ENCODE measurements at regions not wholly inside any gene's neighbourhood (a gene's known extent, or its start where the extent isn't known, plus 50 kb on each side); places are given as distances from the start of the nearest gene placed in this dataset.

DNA sequence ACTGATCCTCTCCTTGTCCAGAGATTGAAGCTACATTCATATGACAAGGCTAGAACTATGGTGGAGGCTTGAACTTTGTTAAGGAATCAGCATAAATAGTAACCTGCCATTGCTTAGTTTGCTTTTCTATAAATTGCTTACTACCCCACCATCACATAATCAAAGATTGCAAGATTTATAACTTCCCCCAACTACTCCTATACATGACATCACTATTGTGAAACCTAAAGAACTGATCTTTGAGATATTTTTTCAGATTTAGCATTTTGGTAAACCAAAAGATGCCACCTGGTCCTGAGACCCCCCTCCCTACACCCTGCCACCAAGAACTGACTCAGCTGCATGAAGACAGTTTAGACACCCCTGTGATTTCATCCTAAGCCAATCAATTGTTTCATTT, 385.3 kb downstream of the CDC5L start:
- H3K79me2 ChIP-seq (ENCODE audit: insufficient read depth, low read length): no peaks in the 10 kb centered on the region
- no peak overlapping the region for H2BK5ac ChIP-seq (ENCODE audit: insufficient read length, low read length)
- H3K4me1 ChIP-seq (ENCODE audit: insufficient read depth, low read length): no peaks in the 10 kb centered on the region; the same call in 1 of the 2 replicates
- DNase-seq: no peak
- no peak overlapping the region for H3K4me2 ChIP-seq (ENCODE audit: insufficient read depth, insufficient read length, low read length)
- H2BK12ac ChIP-seq (ENCODE audit: insufficient read length, low read depth, low read length): no peak overlapping the region
- no peaks in the 10 kb centered on the region for H4K20me1 ChIP-seq (ENCODE audit: control insufficient read depth, insufficient read depth, insufficient read length)
- TF ChIP-seq, protein P1, sequence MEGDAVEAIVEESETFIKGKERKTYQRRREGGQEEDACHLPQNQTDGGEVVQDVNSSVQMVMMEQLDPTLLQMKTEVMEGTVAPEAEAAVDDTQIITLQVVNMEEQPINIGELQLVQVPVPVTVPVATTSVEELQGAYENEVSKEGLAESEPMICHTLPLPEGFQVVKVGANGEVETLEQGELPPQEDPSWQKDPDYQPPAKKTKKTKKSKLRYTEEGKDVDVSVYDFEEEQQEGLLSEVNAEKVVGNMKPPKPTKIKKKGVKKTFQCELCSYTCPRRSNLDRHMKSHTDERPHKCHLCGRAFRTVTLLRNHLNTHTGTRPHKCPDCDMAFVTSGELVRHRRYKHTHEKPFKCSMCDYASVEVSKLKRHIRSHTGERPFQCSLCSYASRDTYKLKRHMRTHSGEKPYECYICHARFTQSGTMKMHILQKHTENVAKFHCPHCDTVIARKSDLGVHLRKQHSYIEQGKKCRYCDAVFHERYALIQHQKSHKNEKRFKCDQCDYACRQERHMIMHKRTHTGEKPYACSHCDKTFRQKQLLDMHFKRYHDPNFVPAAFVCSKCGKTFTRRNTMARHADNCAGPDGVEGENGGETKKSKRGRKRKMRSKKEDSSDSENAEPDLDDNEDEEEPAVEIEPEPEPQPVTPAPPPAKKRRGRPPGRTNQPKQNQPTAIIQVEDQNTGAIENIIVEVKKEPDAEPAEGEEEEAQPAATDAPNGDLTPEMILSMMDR (conservative IDR thresholded peaks at IDR 0.05): no peak
- H2AK5ac ChIP-seq (ENCODE audit: insufficient read length, low read length): no peak overlapping the region
- no peak overlapping the region for H3K23ac ChIP-seq (ENCODE audit: insufficient read length, low read depth, low read length)
- H3K27ac Mint-ChIP-seq: no peak overlapping the region
- no peak overlapping the region for H3K14ac ChIP-seq (ENCODE audit: insufficient read depth, low read length)
- H3K9me3 Mint-ChIP-seq: peaks cover 7 to 10% of the 10 kb centered on the region in 2 experiments
- H3K27me3 ChIP-seq (ENCODE audit: insufficient read depth, low read length): no peaks in the 10 kb centered on the region
- no peak overlapping the region for H3K56ac ChIP-seq (ENCODE audit: insufficient read length, low read depth, low read length)
- H4K8ac ChIP-seq (replicated peaks; ENCODE audit: insufficient read length, low read depth, low read length): no peak overlapping the region
- H2BK120ac ChIP-seq (ENCODE audit: low read depth, low read length, poor library complexity, severe bottlenecking): no peak overlapping the region
- H3K4me1 Mint-ChIP-seq: peaks cover 25 to 27% of the 10 kb centered on the region in 2 experiments
- H3K4me3 Mint-ChIP-seq: no peak overlapping the region
- no peak overlapping the region for H3K18ac ChIP-seq (ENCODE audit: insufficient read length, low read depth, low read length)
- H3K27ac ChIP-seq (ENCODE audit: insufficient read length, low read depth, low read length): no peak overlapping the region
- no peaks in the 10 kb centered on the region for H3K23me2 ChIP-seq (ENCODE audit: insufficient read length, low read depth, low read length, poor library complexity, severe bottlenecking)
- H3K27me3 Mint-ChIP-seq (ENCODE audit: low read depth): peaks cover 3% of the 10 kb centered on the region
- H2BK15ac ChIP-seq (ENCODE audit: low read depth, low read length): no peak overlapping the region
- H3K4ac ChIP-seq (ENCODE audit: low read depth, low read length): no peak overlapping the region
- H2BK20ac ChIP-seq (ENCODE audit: low read depth, low read length, poor library complexity, severe bottlenecking): no peak overlapping the region
- no peak overlapping the region for H4K91ac ChIP-seq (ENCODE audit: insufficient read length, low read depth, low read length)
- H3T11ph ChIP-seq (ENCODE audit: low read length): no peak overlapping the region
- no peak overlapping the region for H4K5ac ChIP-seq (ENCODE audit: insufficient read length, low read depth, low read length)
- no peak overlapping the region for H2AFZ ChIP-seq (ENCODE audit: low read length)
- peaks cover 2 to 11% (median 5%) of the 10 kb centered on the region in 3 experiments; a peak in 6 of 7 replicates for H3K36me3 Mint-ChIP-seq (ENCODE audit: insufficient read depth in 1 of 3, low read depth in 3 of 3)
- no peaks in the 10 kb centered on the region for H3K9me3 ChIP-seq (ENCODE audit: control insufficient read depth, low read depth, low read length)
- H3K79me1 ChIP-seq (ENCODE audit: insufficient read depth, low read depth, low read length, poor library complexity, severe bottlenecking): no peaks in the 10 kb centered on the region
- no peak overlapping the region for H3K9ac ChIP-seq (ENCODE audit: extremely low read depth, insufficient read length, low read length)

Measured in H9 (cell line).